GM12892 (cell line): ENCODE measurements at regions not wholly inside any gene's neighbourhood (a gene's known extent, or its start where the extent isn't known, plus 50 kb on each side); places are given as distances from the start of the nearest gene placed in this dataset.

ENCODE experiments used
- POLR2A ChIP-seq: IDR thresholded peaks from 2 replicates; pipeline ENCODE4 v1.6.1; 2011; ENCODE audit warnings: low read depth, low read length, control low read depth
- POLR2AphosphoS5 ChIP-seq: IDR thresholded peaks from 2 replicates; pipeline ENCODE4 v1.6.1; 2011; ENCODE audit warnings: low read depth, low read length, control low read depth
- TAF1 ChIP-seq: IDR thresholded peaks from 2 replicates; pipeline ENCODE4 v1.6.1; 2011; ENCODE audit warnings: low read depth, mild to moderate bottlenecking, control low read depth, low read length, borderline replicate concordance

DNA sequence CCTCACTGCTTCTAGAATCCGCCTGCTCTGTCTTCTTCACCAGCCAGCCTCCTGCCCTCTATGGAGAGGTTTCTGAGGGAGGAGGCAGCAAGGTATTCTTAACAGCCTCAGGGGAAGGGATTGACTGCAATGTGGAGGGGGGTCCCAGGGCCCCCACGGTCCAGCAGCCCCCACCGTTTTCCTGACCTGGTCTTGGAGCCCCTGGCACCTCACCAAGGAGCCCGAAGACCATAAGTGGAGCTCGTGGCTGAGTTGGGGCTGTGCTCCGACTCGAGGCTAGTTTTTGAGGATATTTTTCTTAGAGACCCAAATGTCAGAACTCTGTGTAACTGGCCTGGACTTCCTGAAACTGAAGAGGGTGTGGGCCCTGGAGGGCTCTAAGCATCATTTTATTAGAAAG is 590.0 kb downstream of the BRD1 start:
- TF ChIP-seq POLR2A (no peak), POLR2AphosphoS5 (no peak), TAF1 (no peak)
